MM.1S (cell line): ENCODE measurements at regions not wholly inside any gene's neighbourhood (a gene's known extent, or its start where the extent isn't known, plus 50 kb on each side); places are given as distances from the start of the nearest gene placed in this dataset.

Source experiments
- DNase-seq: peaks from one replicate; pipeline ENCODE4 v3.0.0-alpha.2; 2015
- H2AFZ ChIP-seq: fragments of 300-600 bp; sonication (generic); 2 replicates; pipeline ENCODE4 v1.6.0; 2016; ENCODE audit warnings: antibody characterized with exemption, low read length
- H3F3A ChIP-seq: fragments of 300-600 bp; sonication (generic); 2 replicates; pipeline ENCODE4 v1.6.1; 2016; ENCODE audit warnings: mild to moderate bottlenecking, antibody characterized with exemption, low read length, moderate library complexity, mixed read lengths; ENCODE audit not compliant: insufficient read depth
- H3K27ac ChIP-seq: fragments of 300-600 bp; sonication (generic); 2 replicates; pipeline ENCODE4 v1.5.1; 2016; ENCODE audit warnings: mild to moderate bottlenecking, low read length
- H3K27me3 ChIP-seq: fragments of 300-600 bp; sonication (generic); replicated peaks from 2 replicates; pipeline ENCODE4 v1.6.0; 2016; ENCODE audit warnings: low read length; ENCODE audit not compliant: insufficient read depth
- H3K36me3 ChIP-seq: fragments of 300-600 bp; sonication (generic); replicated peaks from 2 replicates; pipeline ENCODE4 v1.6.1; 2016; ENCODE audit warnings: mild to moderate bottlenecking, low read length, mixed read lengths; ENCODE audit not compliant: insufficient read depth
- H3K4me1 ChIP-seq: fragments of 300-600 bp; sonication (generic); 2 replicates; pipeline ENCODE4 v1.6.1; 2016; ENCODE audit warnings: low read length, mixed read lengths
- H3K4me2 ChIP-seq: fragments of 300-600 bp; sonication (generic); 2 replicates; pipeline ENCODE4 v1.6.0; 2016; ENCODE audit warnings: low read depth, low read length
- H3K4me3 ChIP-seq: fragments of 300-600 bp; sonication (generic); 2 replicates; pipeline ENCODE4 v1.5.1; 2016; ENCODE audit warnings: low read length, mixed read lengths
- H3K79me2 ChIP-seq: fragments of 300-600 bp; sonication (generic); 2 replicates; pipeline ENCODE4 v1.6.1; 2016; ENCODE audit warnings: mixed run types, low read length, mixed read lengths
- H3K9ac ChIP-seq: fragments of 300-600 bp; sonication (generic); 2 replicates; pipeline ENCODE4 v1.6.1; 2016; ENCODE audit warnings: low read length, mixed read lengths
- H3K9me2 ChIP-seq: fragments of 300-600 bp; sonication (generic); replicated peaks from 2 replicates; pipeline ENCODE4 v1.6.1; 2016; ENCODE audit warnings: mild to moderate bottlenecking, low read length, mixed read lengths; ENCODE audit not compliant: insufficient read depth
- H3K9me3 ChIP-seq: fragments of 300-600 bp; sonication (generic); replicated peaks from 2 replicates; pipeline ENCODE4 v1.6.1; 2016; ENCODE audit warnings: mild to moderate bottlenecking, low read length, mixed read lengths; ENCODE audit not compliant: insufficient read depth
- H4K20me1 ChIP-seq: fragments of 300-600 bp; sonication (generic); 2 replicates; pipeline ENCODE4 v1.6.1; 2016; ENCODE audit warnings: mild to moderate bottlenecking, low read length, moderate library complexity, mixed read lengths; ENCODE audit not compliant: insufficient read depth
- CTCF ChIP-seq: fragments of 300-600 bp; sonication (generic); IDR thresholded peaks from 2 replicates; pipeline ENCODE4 v1.5.1; 2016; ENCODE audit warnings: antibody characterized with exemption, low read length, mixed read lengths
- EZH2 ChIP-seq: fragments of 300-600 bp; sonication (generic); optimal IDR thresholded peaks from 2 replicates; pipeline ENCODE3; 2017; ENCODE audit warnings: low read depth, mild to moderate bottlenecking, antibody characterized with exemption, low read length, mixed read lengths
- EZH2phosphoT487 ChIP-seq: fragments of 300-600 bp; sonication (generic); IDR thresholded peaks from 2 replicates; pipeline ENCODE4 v1.6.1; 2018; ENCODE audit warnings: antibody characterized with exemption, low read length

GRCh38 chr5:18117968-18118367 lies 483.7 kb downstream of the TAF11L14 start:
- Histone ChIP-seq H3K27me3 (no peaks in the 10 kb centered on the region), H3K9me3 (no peaks in the 10 kb centered on the region), H4K20me1 (no peaks in the 10 kb centered on the region), H2AFZ (no peak overlapping the region), H3K4me3 (no peak overlapping the region), H3K36me3 (no peaks in the 10 kb centered on the region), H3K79me2 (no peaks in the 10 kb centered on the region), H3K4me2 (no peak overlapping the region), H3K9me2 (no peaks in the 10 kb centered on the region), H3K9ac (no peak overlapping the region), H3K4me1 (no peaks in the 10 kb centered on the region), H3F3A (no peaks in the 10 kb centered on the region), H3K27ac (no peak overlapping the region)
- DNase-seq, result no peak
- TF ChIP-seq EZH2 (no peak), EZH2phosphoT487 (no peak), CTCF (no peak)

GRCh38 chr5:18119156-18119785 lies 485.0 kb downstream of the TAF11L14 start:
- no peaks in the 10 kb centered on the region for H3K36me3 ChIP-seq
- no peaks in the 10 kb centered on the region for H3K9me2 ChIP-seq
- no peak overlapping the region for H2AFZ ChIP-seq
- H3K4me1 ChIP-seq, result no peaks in the 10 kb centered on the region
- no peak overlapping the region for H3K4me2 ChIP-seq
- H3F3A ChIP-seq, result no peaks in the 10 kb centered on the region
- DNase-seq, result no peak
- TF ChIP-seq CTCF, result no peak
- TF ChIP-seq EZH2, result no peak
- no peak for TF ChIP-seq EZH2phosphoT487
- no peaks in the 10 kb centered on the region for H3K27me3 ChIP-seq
- H3K79me2 ChIP-seq, result no peaks in the 10 kb centered on the region
- no peak overlapping the region for H3K27ac ChIP-seq
- H3K4me3 ChIP-seq, result no peak overlapping the region
- H4K20me1 ChIP-seq, result no peaks in the 10 kb centered on the region
- no peaks in the 10 kb centered on the region for H3K9me3 ChIP-seq
- no peak overlapping the region for H3K9ac ChIP-seq

- no peaks in the 10 kb centered on the region for H3K9me3 ChIP-seq
- no peak overlapping the region for H3K4me2 ChIP-seq
- DNase-seq, result no peak
- TF ChIP-seq CTCF (no peak), EZH2phosphoT487 (no peak), EZH2 (no peak)
- no peaks in the 10 kb centered on the region for H3K4me1 ChIP-seq
- H3K79me2 ChIP-seq, result no peaks in the 10 kb centered on the region
- no peak overlapping the region for H3K9ac ChIP-seq
- no peaks in the 10 kb centered on the region for H3K36me3 ChIP-seq
- H2AFZ ChIP-seq, result no peak overlapping the region
- no peak overlapping the region for H3K4me3 ChIP-seq
- no peaks in the 10 kb centered on the region for H3K9me2 ChIP-seq
- H3F3A ChIP-seq, result no peaks in the 10 kb centered on the region
- no peaks in the 10 kb centered on the region for H4K20me1 ChIP-seq
- no peak overlapping the region for H3K27ac ChIP-seq
- no peaks in the 10 kb centered on the region for H3K27me3 ChIP-seq
These were observed 507.0 kb downstream of the TAF11L14 start for GRCh38 chr5:18141222-18141621.
